Esophagus squamous epithelium (tissue), 4 donors: ENCODE measurements at regions not wholly inside any gene's neighbourhood (a gene's known extent, or its start where the extent isn't known, plus 50 kb on each side); places are given as distances from the start of the nearest gene placed in this dataset.

Experiments used
- POLR2A ChIP-seq, 4 donors: fragments of 450-650 bp; IDR thresholded peaks; one replicate each; pipeline ENCODE4 v1.6.1; 2017; ENCODE audit warnings: antibody characterized with exemption in 4 of 4, mild to moderate bottlenecking in 4 of 4, moderate library complexity in 3 of 4
- TF ChIP-seq, protein P1 (sequence below), 6 experiments: fragments of 450-650 bp in 4 of 6; fragments of 200-600 bp in 2 of 6; sonication (generic) in 2 of 6; IDR thresholded peaks; one replicate each; pipeline ENCODE4 v1.5.1; 2016 to 2019; ENCODE audit warnings: antibody characterized with exemption in 6 of 6, mild to moderate bottlenecking in 4 of 6, moderate library complexity in 4 of 6

DNA sequence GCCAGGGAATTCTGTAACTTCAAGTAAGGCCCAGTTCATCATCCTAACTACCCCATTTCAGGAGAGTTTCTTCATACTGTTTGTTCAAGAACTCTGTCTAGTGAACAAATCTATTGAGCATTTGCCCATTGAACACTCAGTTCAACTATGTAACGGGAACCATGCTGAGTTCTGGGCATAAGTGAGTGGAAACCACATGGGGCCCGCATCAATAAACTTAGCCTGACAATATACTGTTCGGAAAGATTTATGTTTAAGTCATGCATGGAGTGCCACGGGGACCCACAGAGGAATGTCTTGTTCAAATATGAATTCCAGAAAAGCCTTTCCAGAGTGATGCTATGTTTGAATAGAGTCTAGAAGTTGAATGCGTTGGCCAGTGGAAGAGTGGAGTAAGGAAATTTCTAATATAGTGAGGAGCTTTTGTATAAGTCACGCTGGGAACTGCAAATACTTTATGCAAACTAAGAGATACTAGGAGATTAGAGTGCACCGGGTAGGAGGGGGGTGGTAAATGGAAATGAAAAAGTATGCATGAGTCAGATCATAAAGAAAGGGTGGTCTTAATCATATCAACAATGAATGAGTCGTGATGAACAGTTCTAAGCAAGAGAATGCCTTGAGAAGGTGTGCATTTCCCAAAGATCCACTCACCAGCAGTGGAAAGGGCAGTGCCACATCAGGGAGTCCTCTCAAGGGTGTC, 279.8 kb downstream of the VPS13C start:
- TF ChIP-seq, protein P1, sequence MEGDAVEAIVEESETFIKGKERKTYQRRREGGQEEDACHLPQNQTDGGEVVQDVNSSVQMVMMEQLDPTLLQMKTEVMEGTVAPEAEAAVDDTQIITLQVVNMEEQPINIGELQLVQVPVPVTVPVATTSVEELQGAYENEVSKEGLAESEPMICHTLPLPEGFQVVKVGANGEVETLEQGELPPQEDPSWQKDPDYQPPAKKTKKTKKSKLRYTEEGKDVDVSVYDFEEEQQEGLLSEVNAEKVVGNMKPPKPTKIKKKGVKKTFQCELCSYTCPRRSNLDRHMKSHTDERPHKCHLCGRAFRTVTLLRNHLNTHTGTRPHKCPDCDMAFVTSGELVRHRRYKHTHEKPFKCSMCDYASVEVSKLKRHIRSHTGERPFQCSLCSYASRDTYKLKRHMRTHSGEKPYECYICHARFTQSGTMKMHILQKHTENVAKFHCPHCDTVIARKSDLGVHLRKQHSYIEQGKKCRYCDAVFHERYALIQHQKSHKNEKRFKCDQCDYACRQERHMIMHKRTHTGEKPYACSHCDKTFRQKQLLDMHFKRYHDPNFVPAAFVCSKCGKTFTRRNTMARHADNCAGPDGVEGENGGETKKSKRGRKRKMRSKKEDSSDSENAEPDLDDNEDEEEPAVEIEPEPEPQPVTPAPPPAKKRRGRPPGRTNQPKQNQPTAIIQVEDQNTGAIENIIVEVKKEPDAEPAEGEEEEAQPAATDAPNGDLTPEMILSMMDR (IDR thresholded peaks at IDR 0.05) = no peak
- TF ChIP-seq POLR2A (IDR thresholded peaks at IDR 0.05) = no peak
